ENCODE measurements at regions not wholly inside any gene's neighbourhood (a gene's known extent, or its start where the extent isn't known, plus 50 kb on each side); places are given as distances from the start of the nearest gene placed in this dataset.

GRCh38 chr2:47636176-47636575, 65.4 kb upstream of the KCNK12 start:
- TF ChIP-seq CTCF (IDR thresholded peaks at IDR 0.05) (no peak), POLR2AphosphoS5 (IDR thresholded peaks at IDR 0.05; ENCODE audit: insufficient read depth in 1 of 2, low read depth in 1 of 2) (no peak), POLR2A (IDR thresholded peaks at IDR 0.05) (no peak)

Measured in vagina (tissue), 2 donors.